ENCODE measurements at regions not wholly inside any gene's neighbourhood (a gene's known extent, or its start where the extent isn't known, plus 50 kb on each side); places are given as distances from the start of the nearest gene placed in this dataset.

DNA sequence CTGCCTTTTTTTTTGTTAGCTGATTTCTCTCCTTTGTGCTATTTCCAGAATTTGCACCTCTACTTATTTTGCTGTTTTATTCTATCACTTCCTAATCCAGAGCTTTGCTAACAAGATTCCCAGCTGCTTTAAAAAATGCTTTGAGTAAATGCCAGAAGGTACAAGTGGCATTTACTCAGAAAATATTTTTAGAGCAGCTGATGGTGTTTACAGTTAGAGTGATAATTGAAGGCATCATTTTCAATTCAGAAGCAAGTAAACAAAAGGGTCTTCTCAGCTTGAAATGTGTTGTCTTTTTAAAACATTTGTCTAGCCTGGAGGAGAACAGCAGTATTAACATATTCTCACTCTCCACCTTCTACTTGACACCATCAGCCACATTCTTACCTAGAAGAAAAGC is 99.9 kb downstream of the OTOR start:
- H3K79me2 ChIP-seq (ENCODE audit: insufficient read depth, low read length) = no peaks in the 10 kb centered on the region

DNA sequence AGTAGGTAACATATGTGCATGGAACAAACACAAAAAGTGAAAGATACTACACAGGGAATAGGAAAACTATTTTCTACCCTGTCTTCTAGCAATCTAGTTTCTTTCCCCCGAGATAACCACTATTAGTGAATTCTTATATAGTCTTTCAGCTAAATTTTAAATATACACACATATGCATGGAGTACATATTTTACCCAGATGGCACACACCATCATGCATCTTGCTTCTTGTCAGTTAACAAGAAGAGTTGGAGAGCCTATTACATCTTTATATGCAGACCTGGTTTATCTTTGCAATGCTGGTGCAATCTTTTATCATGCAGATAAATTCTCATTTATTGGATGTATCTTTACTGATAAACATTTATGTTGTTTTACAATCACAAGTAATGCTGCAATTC is 100.4 kb downstream of the OTOR start:
- H3K27ac ChIP-seq (ENCODE audit: low read depth, low read length) = no peak overlapping the region
- Mint-ChIP-seq H3K4me3 (ENCODE audit: unreplicated experiment) (no peak overlapping the region), H3K36me3 (ENCODE audit: low read depth, unreplicated experiment) (no peaks in the 10 kb centered on the region), H3K4me1 (ENCODE audit: low read depth, unreplicated experiment) (peaks cover 9% of the 10 kb centered on the region), H3K9me3 (ENCODE audit: unreplicated experiment) (no peaks in the 10 kb centered on the region), H3K27me3 (ENCODE audit: low read depth, unreplicated experiment) (no peaks in the 10 kb centered on the region), H3K27ac (ENCODE audit: unreplicated experiment) (no peak overlapping the region)
- no peaks in the 10 kb centered on the region for H4K20me1 ChIP-seq (ENCODE audit: insufficient read depth, low read length)
- no peaks in the 10 kb centered on the region for H3K79me2 ChIP-seq (ENCODE audit: insufficient read depth, low read length)
- no peaks in the 10 kb centered on the region for H3K9me3 ChIP-seq (ENCODE audit: insufficient read depth, low read depth, low read length)
- H3K27me3 ChIP-seq (ENCODE audit: insufficient read depth, low read length) = no peaks in the 10 kb centered on the region
- FAIRE-seq (no peak), DNase-seq (ENCODE audit: low read depth) (no peak)
- H3K4me2 ChIP-seq (ENCODE audit: low read length) = no peak overlapping the region
- H2AFZ ChIP-seq (ENCODE audit: low read depth, low read length) = no peak overlapping the region
- TF ChIP-seq, protein P1, sequence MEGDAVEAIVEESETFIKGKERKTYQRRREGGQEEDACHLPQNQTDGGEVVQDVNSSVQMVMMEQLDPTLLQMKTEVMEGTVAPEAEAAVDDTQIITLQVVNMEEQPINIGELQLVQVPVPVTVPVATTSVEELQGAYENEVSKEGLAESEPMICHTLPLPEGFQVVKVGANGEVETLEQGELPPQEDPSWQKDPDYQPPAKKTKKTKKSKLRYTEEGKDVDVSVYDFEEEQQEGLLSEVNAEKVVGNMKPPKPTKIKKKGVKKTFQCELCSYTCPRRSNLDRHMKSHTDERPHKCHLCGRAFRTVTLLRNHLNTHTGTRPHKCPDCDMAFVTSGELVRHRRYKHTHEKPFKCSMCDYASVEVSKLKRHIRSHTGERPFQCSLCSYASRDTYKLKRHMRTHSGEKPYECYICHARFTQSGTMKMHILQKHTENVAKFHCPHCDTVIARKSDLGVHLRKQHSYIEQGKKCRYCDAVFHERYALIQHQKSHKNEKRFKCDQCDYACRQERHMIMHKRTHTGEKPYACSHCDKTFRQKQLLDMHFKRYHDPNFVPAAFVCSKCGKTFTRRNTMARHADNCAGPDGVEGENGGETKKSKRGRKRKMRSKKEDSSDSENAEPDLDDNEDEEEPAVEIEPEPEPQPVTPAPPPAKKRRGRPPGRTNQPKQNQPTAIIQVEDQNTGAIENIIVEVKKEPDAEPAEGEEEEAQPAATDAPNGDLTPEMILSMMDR (IDR thresholded peaks at IDR 0.05; ENCODE audit: insufficient read depth, low read depth, low read length) = no peak
- no peak for TF ChIP-seq EZH2 (IDR thresholded peaks at IDR 0.05; ENCODE audit: insufficient read depth, low read length)
- no peak overlapping the region for H3K9ac ChIP-seq (ENCODE audit: low read length)
- H3K36me3 ChIP-seq (ENCODE audit: insufficient read depth, low read length) = no peaks in the 10 kb centered on the region
- H3K4me1 ChIP-seq (ENCODE audit: insufficient read depth, low read length) = no peaks in the 10 kb centered on the region
- no peak overlapping the region for H3K4me3 ChIP-seq (ENCODE audit: insufficient read depth, low read depth, low read length)

More for the DNA sequence above, 99.9 kb downstream of the OTOR start:
- H3K4me3 Mint-ChIP-seq (ENCODE audit: unreplicated experiment) = no peak overlapping the region
- H3K4me1 Mint-ChIP-seq (ENCODE audit: low read depth, unreplicated experiment) = peaks cover 9% of the 10 kb centered on the region
- Histone ChIP-seq H3K36me3 (ENCODE audit: insufficient read depth, low read length) (no peaks in the 10 kb centered on the region), H4K20me1 (ENCODE audit: insufficient read depth, low read length) (no peaks in the 10 kb centered on the region), H3K27ac (ENCODE audit: low read depth, low read length) (no peak overlapping the region), H3K9ac (ENCODE audit: low read length) (no peak overlapping the region), H3K4me1 (ENCODE audit: insufficient read depth, low read length) (no peaks in the 10 kb centered on the region), H3K4me3 (ENCODE audit: insufficient read depth, low read depth, low read length) (no peak overlapping the region), H3K27me3 (ENCODE audit: insufficient read depth, low read length) (no peaks in the 10 kb centered on the region), H2AFZ (ENCODE audit: low read depth, low read length) (no peak overlapping the region), H3K4me2 (ENCODE audit: low read length) (no peak overlapping the region), H3K9me3 (ENCODE audit: insufficient read depth, low read depth, low read length) (no peaks in the 10 kb centered on the region)
- H3K27me3 Mint-ChIP-seq (ENCODE audit: low read depth, unreplicated experiment) = no peaks in the 10 kb centered on the region
- FAIRE-seq (no peak), DNase-seq (ENCODE audit: low read depth) (no peak)
- TF ChIP-seq, protein P1 (IDR thresholded peaks at IDR 0.05; ENCODE audit: insufficient read depth, low read depth, low read length) = no peak
- no peak for TF ChIP-seq EZH2 (IDR thresholded peaks at IDR 0.05; ENCODE audit: insufficient read depth, low read length)
- H3K36me3 Mint-ChIP-seq (ENCODE audit: low read depth, unreplicated experiment) = no peaks in the 10 kb centered on the region
- H3K27ac Mint-ChIP-seq (ENCODE audit: unreplicated experiment) = no peak overlapping the region
- H3K9me3 Mint-ChIP-seq (ENCODE audit: unreplicated experiment) = no peaks in the 10 kb centered on the region

DNA sequence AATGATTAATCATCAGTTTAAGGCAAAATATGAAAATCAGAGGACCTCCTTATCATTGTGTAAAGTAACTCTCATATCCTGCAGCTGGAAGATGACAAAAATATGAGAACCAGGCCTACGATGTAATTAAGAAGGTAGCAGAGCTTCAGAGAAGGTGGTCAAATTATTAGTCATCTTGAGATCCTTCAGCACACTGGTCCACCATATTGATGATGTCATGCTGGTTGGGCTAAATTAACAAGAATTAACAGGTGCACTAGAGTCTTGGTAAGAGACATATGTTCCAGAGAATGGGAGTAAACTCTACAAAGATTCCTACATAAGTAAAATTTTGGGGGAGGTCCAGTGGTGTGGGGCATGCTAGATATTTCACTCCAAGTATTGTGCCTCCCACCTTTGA is 112.8 kb downstream of the OTOR start:
- Histone ChIP-seq H3K36me3 (ENCODE audit: insufficient read depth, low read length) (no peaks in the 10 kb centered on the region), H3K9me3 (ENCODE audit: insufficient read depth, low read depth, low read length) (no peaks in the 10 kb centered on the region), H4K20me1 (ENCODE audit: insufficient read depth, low read length) (no peaks in the 10 kb centered on the region), H3K79me2 (ENCODE audit: insufficient read depth, low read length) (no peaks in the 10 kb centered on the region), H3K4me1 (ENCODE audit: insufficient read depth, low read length) (no peaks in the 10 kb centered on the region), H3K4me2 (ENCODE audit: low read length) (no peak overlapping the region), H3K4me3 (ENCODE audit: insufficient read depth, low read depth, low read length) (no peak overlapping the region), H3K27me3 (ENCODE audit: insufficient read depth, low read length) (no peaks in the 10 kb centered on the region), H3K9ac (ENCODE audit: low read length) (no peak overlapping the region), H2AFZ (ENCODE audit: low read depth, low read length) (no peak overlapping the region), H3K27ac (ENCODE audit: low read depth, low read length) (no peak overlapping the region)
- no peaks in the 10 kb centered on the region for H3K36me3 Mint-ChIP-seq (ENCODE audit: low read depth, unreplicated experiment)
- no peak overlapping the region for H3K4me3 Mint-ChIP-seq (ENCODE audit: unreplicated experiment)
- TF ChIP-seq EZH2 (IDR thresholded peaks at IDR 0.05; ENCODE audit: insufficient read depth, low read length) = no peak
- TF ChIP-seq, protein P1 (IDR thresholded peaks at IDR 0.05; ENCODE audit: insufficient read depth, low read depth, low read length) = no peak
- H3K27ac Mint-ChIP-seq (ENCODE audit: unreplicated experiment) = no peak overlapping the region
- peaks cover 9% of the 10 kb centered on the region for H3K9me3 Mint-ChIP-seq (ENCODE audit: unreplicated experiment)
- DNase-seq (ENCODE audit: low read depth) (no peak), FAIRE-seq (no peak)
- H3K27me3 Mint-ChIP-seq (ENCODE audit: low read depth, unreplicated experiment) = no peaks in the 10 kb centered on the region
- H3K4me1 Mint-ChIP-seq (ENCODE audit: low read depth, unreplicated experiment) = peaks cover 25% of the 10 kb centered on the region
